Prostate gland (tissue), 2 donors: ENCODE measurements at regions not wholly inside any gene's neighbourhood (a gene's known extent, or its start where the extent isn't known, plus 50 kb on each side); places are given as distances from the start of the nearest gene placed in this dataset.

Experiments
- POLR2A ChIP-seq: fragments of 450-650 bp; IDR thresholded peaks from one replicate; pipeline ENCODE4 v1.6.1; 2016; ENCODE audit warnings: antibody characterized with exemption, mild to moderate bottlenecking
- POLR2AphosphoS5 ChIP-seq: sonication (generic); formaldehyde crosslinking; IDR thresholded peaks from one replicate; pipeline ENCODE4 v1.6.1; 2017; ENCODE audit warnings: antibody characterized with exemption
- TF ChIP-seq, protein P1 (sequence below), 4 experiments: fragments of 200-600 bp in 2 of 4; fragments of 450-650 bp in 2 of 4; sonication (generic) in 2 of 4; IDR thresholded peaks; 1 replicate in 3 of 4; 2 replicates in 1 of 4; pipeline ENCODE4 v1.5.1; 2016 to 2019; ENCODE audit warnings: antibody characterized with exemption in 4 of 4, mild to moderate bottlenecking in 2 of 4, moderate library complexity in 2 of 4

DNA sequence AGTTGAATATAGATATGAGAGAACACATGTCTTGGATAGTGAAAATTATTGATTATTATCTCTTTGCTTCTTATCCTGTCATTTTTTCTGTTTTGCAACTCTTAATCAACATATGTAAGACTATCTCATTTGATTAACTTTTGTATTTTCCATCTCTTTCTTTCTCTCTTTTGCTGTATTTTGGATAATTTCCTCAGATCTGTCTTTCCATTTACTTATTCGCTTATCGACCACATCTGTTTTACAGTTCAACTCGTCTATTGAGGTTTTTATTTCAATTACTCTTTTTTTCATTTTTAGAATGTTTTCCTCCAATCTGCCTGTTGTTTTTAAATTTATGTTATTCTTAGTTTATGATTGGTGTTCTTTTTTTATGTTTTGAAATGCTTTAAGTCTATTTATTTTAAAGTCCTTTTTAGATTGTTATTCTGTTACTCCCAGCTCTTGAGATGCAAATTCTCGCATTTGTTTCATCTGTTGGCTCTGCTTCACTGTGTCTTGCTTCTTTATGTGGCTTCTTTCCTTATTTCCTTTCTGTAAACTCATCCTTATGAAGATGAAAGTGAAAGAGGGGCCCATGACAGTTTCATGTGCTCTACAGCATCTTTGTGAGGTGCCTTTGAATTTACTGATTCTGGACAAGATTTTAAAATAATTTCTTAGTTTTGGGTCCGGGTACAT lies 87.8 kb upstream of the IRX5 start:
- TF ChIP-seq, protein P1, sequence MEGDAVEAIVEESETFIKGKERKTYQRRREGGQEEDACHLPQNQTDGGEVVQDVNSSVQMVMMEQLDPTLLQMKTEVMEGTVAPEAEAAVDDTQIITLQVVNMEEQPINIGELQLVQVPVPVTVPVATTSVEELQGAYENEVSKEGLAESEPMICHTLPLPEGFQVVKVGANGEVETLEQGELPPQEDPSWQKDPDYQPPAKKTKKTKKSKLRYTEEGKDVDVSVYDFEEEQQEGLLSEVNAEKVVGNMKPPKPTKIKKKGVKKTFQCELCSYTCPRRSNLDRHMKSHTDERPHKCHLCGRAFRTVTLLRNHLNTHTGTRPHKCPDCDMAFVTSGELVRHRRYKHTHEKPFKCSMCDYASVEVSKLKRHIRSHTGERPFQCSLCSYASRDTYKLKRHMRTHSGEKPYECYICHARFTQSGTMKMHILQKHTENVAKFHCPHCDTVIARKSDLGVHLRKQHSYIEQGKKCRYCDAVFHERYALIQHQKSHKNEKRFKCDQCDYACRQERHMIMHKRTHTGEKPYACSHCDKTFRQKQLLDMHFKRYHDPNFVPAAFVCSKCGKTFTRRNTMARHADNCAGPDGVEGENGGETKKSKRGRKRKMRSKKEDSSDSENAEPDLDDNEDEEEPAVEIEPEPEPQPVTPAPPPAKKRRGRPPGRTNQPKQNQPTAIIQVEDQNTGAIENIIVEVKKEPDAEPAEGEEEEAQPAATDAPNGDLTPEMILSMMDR (IDR thresholded peaks at IDR 0.05): no peak
- TF ChIP-seq POLR2A: no peak
- TF ChIP-seq POLR2AphosphoS5: no peak
